Astrocyte of the spinal cord (primary cell): ENCODE measurements at regions not wholly inside any gene's neighbourhood (a gene's known extent, or its start where the extent isn't known, plus 50 kb on each side); places are given as distances from the start of the nearest gene placed in this dataset.

Experiments used
- DNase-seq: peaks from one replicate; pipeline ENCODE4 v3.0.0; 2011; ENCODE audit warnings: low read depth, low spot score
- H3K4me3 ChIP-seq: 2 replicates; pipeline ENCODE4 v1.5.1; 2011; ENCODE audit warnings: low read depth, mild to moderate bottlenecking, low read length, moderate library complexity
- CTCF ChIP-seq: IDR thresholded peaks from 2 replicates; pipeline ENCODE4 v1.5.1; 2012; ENCODE audit warnings: low read depth, mild to moderate bottlenecking, low read length, inconsistent platforms
- in situ Hi-C: cut with HindIII; loops from 2 replicates; pipeline ENCODE4 v1.10.0; 2017; ENCODE audit warnings: low sequenced_read_pairs

GRCh38 chr5:25020454-25020853 lies 375.7 kb upstream of the CDH10 start:
- no peak for DNase-seq
- no peak for TF ChIP-seq CTCF
- H3K4me3 ChIP-seq, result no peak overlapping the region
- in situ Hi-C loops, result no loop called here

GRCh38 chr5:25009063-25009462 lies 364.3 kb upstream of the CDH10 start:
- in situ Hi-C loops, result no loop called here
- H3K4me3 ChIP-seq, result no peak overlapping the region
- TF ChIP-seq CTCF, result no peak
- no peak for DNase-seq

- peak; percentile 51 for DNase-seq
- H3K4me3 ChIP-seq, result no peak overlapping the region
- peak; percentile 31 for TF ChIP-seq CTCF
- in situ Hi-C loops, result no loop called here
Measured at GRCh38 chr5:25006734-25007133, 362.0 kb upstream of the CDH10 start.

GRCh38 chr5:25006237-25006636 lies 361.5 kb upstream of the CDH10 start:
- TF ChIP-seq CTCF, result no peak
- in situ Hi-C loops, result no loop called here
- no peak overlapping the region for H3K4me3 ChIP-seq
- no peak for DNase-seq

- no peak overlapping the region for H3K4me3 ChIP-seq
- no peak for DNase-seq
- no peak for TF ChIP-seq CTCF
- in situ Hi-C loops, result no loop called here
Measured at GRCh38 chr5:25005431-25005830, 360.7 kb upstream of the CDH10 start.

GRCh38 chr5:25002371-25002770 lies 357.6 kb upstream of the CDH10 start:
- no peak overlapping the region for H3K4me3 ChIP-seq
- no peak for DNase-seq
- in situ Hi-C loops, result no loop called here
- no peak for TF ChIP-seq CTCF

- TF ChIP-seq CTCF, result no peak
- in situ Hi-C loops, result no loop called here
- H3K4me3 ChIP-seq, result no peak overlapping the region
- no peak for DNase-seq
Measured at GRCh38 chr5:24999732-25000131, 355.0 kb upstream of the CDH10 start.
